ENCODE measurements at regions not wholly inside any gene's neighbourhood (a gene's known extent, or its start where the extent isn't known, plus 50 kb on each side); places are given as distances from the start of the nearest gene placed in this dataset.
"Not testable (repeated sequence)": the region's sequence is repeated elsewhere in the genome, so short reads cannot be mapped to it uniquely, and the experiment has no call there.

- no peak for DNase-seq (ENCODE audit: low read depth, low spot score)
Measured at GRCh38 chr7:124247691-124248090, 214.8 kb upstream of the TMEM229A start.

GRCh38 chr7:124246262-124246863, 213.5 kb upstream of the TMEM229A start:
- DNase-seq (ENCODE audit: low read depth, low spot score), result peak; percentile 78

- DNase-seq (ENCODE audit: low read depth, low spot score), result not testable (repeated sequence)
Measured at GRCh38 chr7:124244469-124244868, 211.6 kb upstream of the TMEM229A start.

- DNase-seq (ENCODE audit: low read depth, low spot score), result no peak
Measured at GRCh38 chr7:124219681-124220080, 186.8 kb upstream of the TMEM229A start.

- no peak for DNase-seq (ENCODE audit: low read depth, low spot score)
Measured at GRCh38 chr7:124208642-124209041, 175.8 kb upstream of the TMEM229A start.

- no peak for DNase-seq (ENCODE audit: low read depth, low spot score)
Measured at GRCh38 chr7:124208173-124208572, 175.3 kb upstream of the TMEM229A start.

- DNase-seq (ENCODE audit: low read depth, low spot score), result no peak
Measured at GRCh38 chr7:124205526-124205925, 172.7 kb upstream of the TMEM229A start.

GRCh38 chr7:124202546-124202945, 169.7 kb upstream of the TMEM229A start:
- no peak for DNase-seq (ENCODE audit: low read depth, low spot score)

GRCh38 chr7:124201768-124202349, 169.0 kb upstream of the TMEM229A start:
- DNase-seq (ENCODE audit: low read depth, low spot score), result peak; percentile 54

- DNase-seq (ENCODE audit: low read depth, low spot score), result no peak
Measured at GRCh38 chr7:124196519-124196918, 163.7 kb upstream of the TMEM229A start.

- no peak for DNase-seq (ENCODE audit: low read depth, low spot score)
Measured at GRCh38 chr7:124192885-124193284, 160.0 kb upstream of the TMEM229A start.

GRCh38 chr7:124191713-124192112, 158.8 kb upstream of the TMEM229A start:
- DNase-seq (ENCODE audit: low read depth, low spot score), result no peak

- no peak for DNase-seq (ENCODE audit: low read depth, low spot score)
Measured at GRCh38 chr7:124191030-124191429, 158.2 kb upstream of the TMEM229A start.

GRCh38 chr7:124188576-124188975, 155.7 kb upstream of the TMEM229A start:
- DNase-seq (ENCODE audit: low read depth, low spot score), result no peak

GRCh38 chr7:124187962-124188361, 155.1 kb upstream of the TMEM229A start:
- DNase-seq (ENCODE audit: low read depth, low spot score), result no peak

- no peak for DNase-seq (ENCODE audit: low read depth, low spot score)
Measured at GRCh38 chr7:124183649-124184048, 150.8 kb upstream of the TMEM229A start.

GRCh38 chr7:124179641-124180040, 146.8 kb upstream of the TMEM229A start:
- no peak for DNase-seq (ENCODE audit: low read depth, low spot score)

GRCh38 chr7:124177891-124178290, 145.0 kb upstream of the TMEM229A start:
- DNase-seq (ENCODE audit: low read depth, low spot score), result no peak

- not testable (repeated sequence) for DNase-seq (ENCODE audit: low read depth, low spot score)
Measured at GRCh38 chr7:124171812-124172211, 138.9 kb upstream of the TMEM229A start.

GRCh38 chr7:124171068-124171467, 138.2 kb upstream of the TMEM229A start:
- peak; percentile 51 for DNase-seq (ENCODE audit: low read depth, low spot score)

- no peak for DNase-seq (ENCODE audit: low read depth, low spot score)
Measured at GRCh38 chr7:124168616-124169015, 135.7 kb upstream of the TMEM229A start.

- peak; percentile 8 for DNase-seq (ENCODE audit: low read depth, low spot score)
Measured at GRCh38 chr7:124162667-124163066, 129.8 kb upstream of the TMEM229A start.

- peak; percentile 36 for DNase-seq (ENCODE audit: low read depth, low spot score)
Measured at GRCh38 chr7:124155432-124156022, 122.7 kb upstream of the TMEM229A start.

All from astrocyte of the hippocampus (primary cell).